Activated CD8-positive, alpha-beta memory T cell treated with anti-CD3 and anti-CD28 coated beads for 4 hours (primary cell): ENCODE measurements at regions not wholly inside any gene's neighbourhood (a gene's known extent, or its start where the extent isn't known, plus 50 kb on each side); places are given as distances from the start of the nearest gene placed in this dataset.

Experiments
- DNase-seq, 2 donors: peaks; one replicate each; pipeline ENCODE4 v3.0.0-alpha.2; 2020; ENCODE audit warnings: low read depth in 2 of 2

- DNase-seq = no peak
Measured at GRCh38 chr12:111011999-111012600, 91.7 kb upstream of the MYL2 start.

GRCh38 chr12:111010916-111011657, 90.7 kb upstream of the MYL2 start:
- DNase-seq = no peak

- DNase-seq = no peak
Measured at GRCh38 chr12:111010061-111010460, 89.7 kb upstream of the MYL2 start.

- DNase-seq = no peak
Measured at GRCh38 chr12:111006621-111007020, 86.2 kb upstream of the MYL2 start.

GRCh38 chr12:110998971-110999370, 78.6 kb upstream of the MYL2 start:
- DNase-seq = no peak

GRCh38 chr12:110998165-110998564, 77.8 kb upstream of the MYL2 start:
- no peak for DNase-seq

GRCh38 chr12:110996415-110996814, 76.0 kb upstream of the MYL2 start:
- no peak for DNase-seq

GRCh38 chr12:110995615-110996014, 75.2 kb upstream of the MYL2 start:
- DNase-seq = no peak

GRCh38 chr12:110995016-110995415, 74.6 kb upstream of the MYL2 start:
- no peak for DNase-seq

GRCh38 chr12:110993434-110993833, 73.1 kb upstream of the MYL2 start:
- no peak for DNase-seq

GRCh38 chr12:110992909-110993308, 72.5 kb upstream of the MYL2 start:
- DNase-seq = no peak

GRCh38 chr12:110983811-110984210, 63.4 kb upstream of the MYL2 start:
- DNase-seq = no peak

- no peak for DNase-seq
Measured at GRCh38 chr12:110972866-110973265, 52.5 kb upstream of the MYL2 start.

- DNase-seq = no peak
Measured at GRCh38 chr12:110971936-110972335, 51.6 kb upstream of the MYL2 start.

- DNase-seq = no peak
Measured at GRCh38 chr12:110971189-110971920, 51.0 kb upstream of the MYL2 start.
